HEK293 (cell line): ENCODE measurements at regions not wholly inside any gene's neighbourhood (a gene's known extent, or its start where the extent isn't known, plus 50 kb on each side); places are given as distances from the start of the nearest gene placed in this dataset.

Source experiments
- CTCF ChIA-PET: fragments of 350-600 bp; formaldehyde crosslinking; extraction: SDS; loops from one replicate; lab custom pipeline; 2021; ENCODE audit warnings: antibody characterized with exemption; lab: Yijun Ruan, JAX
- POLR2A ChIA-PET: fragments of 300-600 bp; formaldehyde crosslinking; extraction: SDS; loops from one replicate; lab custom pipeline; 2020; ENCODE audit warnings: antibody characterized with exemption, inconsistent platforms; lab: Yijun Ruan, JAX
- H3K27ac ChIP-seq: fragments of 200-500 bp; sonication (Bioruptor generic); 2 replicates; pipeline ENCODE4 v1.5.1; 2014; ENCODE audit warnings: low read depth, low read length, control low read depth, inconsistent platforms; ENCODE audit errors: extremely low read depth
- H3K36me3 ChIP-seq, 2 experiments: fragments of 200-500 bp in 1 of 2; sonication (Bioruptor generic) in 1 of 2; 1 replicate in 1 of 2; 2 replicates in 1 of 2; pipeline ENCODE4 v1.5.1; 2014 to 2017; ENCODE audit warnings: inconsistent platforms in 2 of 2, low read length in 2 of 2; ENCODE audit not compliant: control insufficient read depth in 2 of 2, insufficient read depth in 1 of 2
- H3K4me1 ChIP-seq: fragments of 200-500 bp; sonication (Bioruptor generic); 2 replicates; pipeline ENCODE4 v1.5.1; 2014; ENCODE audit warnings: mild to moderate bottlenecking, low read length, inconsistent platforms; ENCODE audit not compliant: control insufficient read depth, insufficient read depth
- H3K4me3 ChIP-seq: 2 replicates; pipeline ENCODE4 v1.5.1; 2011; ENCODE audit warnings: low read depth, mild to moderate bottlenecking, control low read depth, low read length, moderate library complexity
- H3K9me3 ChIP-seq: fragments of 200-500 bp; sonication (Bioruptor generic); 2 replicates; pipeline ENCODE4 v1.5.1; 2014; ENCODE audit warnings: low read depth, low read length, inconsistent platforms; ENCODE audit not compliant: control insufficient read depth, insufficient read depth
- KLF17 ChIP-seq: fragments of 450-650 bp; formaldehyde crosslinking; IDR thresholded peaks from 2 replicates; pipeline ENCODE4 v1.5.1; 2016; ENCODE audit warnings: missing biosample characterization, missing genetic modification characterization
- OSR2 ChIP-seq: fragments of 450-650 bp; formaldehyde crosslinking; IDR thresholded peaks from 2 replicates; pipeline ENCODE4 v1.5.1; 2016; ENCODE audit warnings: missing biosample characterization, missing genetic modification characterization
- SETDB1 ChIP-seq: IDR thresholded peaks from one replicate; pipeline ENCODE4 v1.6.1; 2017; ENCODE audit warnings: mild to moderate bottlenecking, low read length, moderate library complexity, mixed read lengths; ENCODE audit not compliant: insufficient read length
- TSHZ1 ChIP-seq: fragments of 450-650 bp; formaldehyde crosslinking; IDR thresholded peaks from 2 replicates; pipeline ENCODE4 v1.5.1; 2016; ENCODE audit warnings: missing biosample characterization, missing genetic modification characterization, borderline replicate concordance
- YY2 ChIP-seq: fragments of 450-650 bp; formaldehyde crosslinking; IDR thresholded peaks from 2 replicates; pipeline ENCODE4 v1.5.1; 2016; ENCODE audit warnings: missing biosample characterization, missing genetic modification characterization
- ZBTB21 ChIP-seq: fragments of 450-650 bp; formaldehyde crosslinking; IDR thresholded peaks from 2 replicates; pipeline ENCODE4 v1.5.1; 2017; ENCODE audit warnings: missing biosample characterization, missing genetic modification characterization
- ZFHX2 ChIP-seq: fragments of 450-650 bp; formaldehyde crosslinking; conservative IDR thresholded peaks from 2 replicates; pipeline ENCODE4 v1.5.1; 2016; ENCODE audit warnings: missing biosample characterization, missing genetic modification characterization
- ZFP3 ChIP-seq: fragments of 450-650 bp; formaldehyde crosslinking; IDR thresholded peaks from 2 replicates; pipeline ENCODE4 v1.5.1; 2016; ENCODE audit warnings: low read depth, missing biosample characterization, missing genetic modification characterization
- ZNF132 ChIP-seq: fragments of 450-650 bp; formaldehyde crosslinking; IDR thresholded peaks from 2 replicates; pipeline ENCODE4 v1.5.1; 2017; ENCODE audit warnings: missing biosample characterization, missing genetic modification characterization, borderline replicate concordance
- ZNF16 ChIP-seq: fragments of 450-650 bp; formaldehyde crosslinking; IDR thresholded peaks from 2 replicates; pipeline ENCODE4 v1.5.1; 2016; ENCODE audit warnings: low read depth, missing biosample characterization, missing genetic modification characterization
- ZNF169 ChIP-seq: fragments of 450-650 bp; formaldehyde crosslinking; IDR thresholded peaks from 2 replicates; pipeline ENCODE4 v1.5.1; 2016; ENCODE audit warnings: missing biosample characterization, missing genetic modification characterization
- ZNF211 ChIP-seq: fragments of 450-650 bp; formaldehyde crosslinking; IDR thresholded peaks from 2 replicates; pipeline ENCODE4 v1.5.1; 2016; ENCODE audit warnings: low read depth, missing biosample characterization, missing genetic modification characterization
- ZNF221 ChIP-seq: fragments of 450-650 bp; formaldehyde crosslinking; IDR thresholded peaks from 2 replicates; pipeline ENCODE4 v1.5.1; 2017; ENCODE audit warnings: missing biosample characterization, missing genetic modification characterization, borderline replicate concordance
- ZNF23 ChIP-seq: fragments of 450-650 bp; formaldehyde crosslinking; IDR thresholded peaks from 2 replicates; pipeline ENCODE4 v1.5.1; 2016; ENCODE audit warnings: missing biosample characterization, missing genetic modification characterization, borderline replicate concordance
- ZNF24 ChIP-seq: fragments of 450-650 bp; formaldehyde crosslinking; IDR thresholded peaks from 2 replicates; pipeline ENCODE4 v1.5.1; 2016; ENCODE audit warnings: missing biosample characterization, missing genetic modification characterization
- ZNF266 ChIP-seq: fragments of 450-650 bp; formaldehyde crosslinking; IDR thresholded peaks from 2 replicates; pipeline ENCODE4 v1.5.1; 2016; ENCODE audit warnings: missing biosample characterization, missing genetic modification characterization, low read depth
- ZNF302 ChIP-seq: fragments of 450-650 bp; formaldehyde crosslinking; IDR thresholded peaks from 2 replicates; pipeline ENCODE4 v1.5.1; 2016; ENCODE audit warnings: missing biosample characterization, missing genetic modification characterization, low read depth
- ZNF341 ChIP-seq: fragments of 450-650 bp; formaldehyde crosslinking; IDR thresholded peaks from 2 replicates; pipeline ENCODE4; 2016; ENCODE audit warnings: low read depth, missing biosample characterization, missing genetic modification characterization
- ZNF501 ChIP-seq: fragments of 450-650 bp; formaldehyde crosslinking; IDR thresholded peaks from 2 replicates; pipeline ENCODE4 v1.5.1; 2016; ENCODE audit warnings: missing biosample characterization, missing genetic modification characterization
- ZNF549 ChIP-seq: fragments of 450-650 bp; IDR thresholded peaks from 2 replicates; pipeline ENCODE4 v1.5.1; 2018; ENCODE audit warnings: missing biosample characterization, missing genetic modification characterization, mild to moderate bottlenecking, inconsistent platforms, moderate library complexity
- ZNF600 ChIP-seq: fragments of 450-650 bp; formaldehyde crosslinking; IDR thresholded peaks from 2 replicates; pipeline ENCODE4 v1.5.1; 2016; ENCODE audit warnings: missing biosample characterization, missing genetic modification characterization
- ZNF621 ChIP-seq: fragments of 450-650 bp; formaldehyde crosslinking; IDR thresholded peaks from 2 replicates; pipeline ENCODE4 v1.5.1; 2017; ENCODE audit warnings: missing biosample characterization, missing genetic modification characterization
- ZNF747 ChIP-seq: fragments of 450-650 bp; formaldehyde crosslinking; IDR thresholded peaks from 2 replicates; pipeline ENCODE4 v1.5.1; 2016; ENCODE audit warnings: missing biosample characterization, missing genetic modification characterization
- ZNF768 ChIP-seq: fragments of 450-650 bp; formaldehyde crosslinking; IDR thresholded peaks from 2 replicates; pipeline ENCODE4 v1.5.1; 2018; ENCODE audit warnings: missing biosample characterization, mild to moderate bottlenecking, missing genetic modification characterization
- ZNF791 ChIP-seq: fragments of 450-650 bp; formaldehyde crosslinking; IDR thresholded peaks from 2 replicates; pipeline ENCODE4 v1.5.1; 2016; ENCODE audit warnings: missing biosample characterization, missing genetic modification characterization
- ZSCAN16 ChIP-seq: fragments of 450-650 bp; formaldehyde crosslinking; IDR thresholded peaks from 2 replicates; pipeline ENCODE4 v1.5.1; 2016; ENCODE audit warnings: missing biosample characterization, missing genetic modification characterization
- ZSCAN23 ChIP-seq: fragments of 450-650 bp; formaldehyde crosslinking; IDR thresholded peaks from 2 replicates; pipeline ENCODE4 v1.5.1; 2016; ENCODE audit warnings: missing biosample characterization, missing genetic modification characterization
- TF ChIP-seq, protein P1 (sequence below): fragments of 450-650 bp; formaldehyde crosslinking; IDR thresholded peaks from 2 replicates; pipeline ENCODE4 v1.5.1; 2016; ENCODE audit warnings: missing biosample characterization, missing genetic modification characterization
- TF ChIP-seq, protein P2 (sequence below): IDR thresholded peaks from 2 replicates; pipeline ENCODE4 v1.6.1; 2011; ENCODE audit warnings: mild to moderate bottlenecking, low read depth, low read length, borderline replicate concordance

- Histone ChIP-seq H3K27ac (no peak overlapping the region), H3K4me3 (no peak overlapping the region), H3K36me3 (no peaks in the 10 kb centered on the region), H3K9me3 (no peaks in the 10 kb centered on the region), H3K4me1 (no peaks in the 10 kb centered on the region)
- ChIA-PET CTCF (no interaction called here), POLR2A (no interaction called here)
- TF ChIP-seq SETDB1 (no peak), ZFHX2 (no peak), ZNF23 (tag by site-specific recombination) (no peak), ZFP3 (tag by site-specific recombination) (no peak), ZNF768 (tag by site-specific recombination) (no peak), ZNF549 (tag by site-specific recombination) (no peak), ZNF211 (no peak), ZNF302 (tag by site-specific recombination) (no peak), ZNF221 (no peak)
Measured at GRCh38 chr1:214934045-214934444, 148.5 kb upstream of the KCNK2 start.

- ChIA-PET POLR2A (no interaction called here), CTCF (no interaction called here)
- TF ChIP-seq ZNF16 (no peak), YY2 (tag by site-specific recombination) (no peak)
- no peak overlapping the region for H3K27ac ChIP-seq
- H3K9me3 ChIP-seq, result no peaks in the 10 kb centered on the region
- no peak overlapping the region for H3K4me3 ChIP-seq
- no peaks in the 10 kb centered on the region for H3K4me1 ChIP-seq
- H3K36me3 ChIP-seq, result no peaks in the 10 kb centered on the region
Measured at GRCh38 chr1:214935258-214935657, 147.3 kb upstream of the KCNK2 start.

- POLR2A ChIA-PET, result no interaction called here
- TF ChIP-seq ZNF132 (tag by site-specific recombination), result no peak
- TF ChIP-seq KLF17 (tag by site-specific recombination), result no peak
- TF ChIP-seq, protein P1, sequence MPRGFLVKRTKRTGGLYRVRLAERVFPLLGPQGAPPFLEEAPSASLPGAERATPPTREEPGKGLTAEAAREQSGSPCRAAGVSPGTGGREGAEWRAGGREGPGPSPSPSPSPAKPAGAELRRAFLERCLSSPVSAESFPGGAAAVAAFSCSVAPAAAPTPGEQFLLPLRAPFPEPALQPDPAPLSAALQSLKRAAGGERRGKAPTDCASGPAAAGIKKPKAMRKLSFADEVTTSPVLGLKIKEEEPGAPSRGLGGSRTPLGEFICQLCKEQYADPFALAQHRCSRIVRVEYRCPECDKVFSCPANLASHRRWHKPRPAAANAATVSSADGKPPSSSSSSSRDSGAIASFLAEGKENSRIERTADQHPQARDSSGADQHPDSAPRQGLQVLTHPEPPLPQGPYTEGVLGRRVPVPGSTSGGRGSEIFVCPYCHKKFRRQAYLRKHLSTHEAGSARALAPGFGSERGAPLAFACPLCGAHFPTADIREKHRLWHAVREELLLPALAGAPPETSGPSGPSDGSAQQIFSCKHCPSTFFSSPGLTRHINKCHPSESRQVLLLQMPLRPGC (tag by site-specific recombination), result no peak
- no peak for TF ChIP-seq ZNF341 (tag by site-specific recombination)
- TF ChIP-seq, protein P2, sequence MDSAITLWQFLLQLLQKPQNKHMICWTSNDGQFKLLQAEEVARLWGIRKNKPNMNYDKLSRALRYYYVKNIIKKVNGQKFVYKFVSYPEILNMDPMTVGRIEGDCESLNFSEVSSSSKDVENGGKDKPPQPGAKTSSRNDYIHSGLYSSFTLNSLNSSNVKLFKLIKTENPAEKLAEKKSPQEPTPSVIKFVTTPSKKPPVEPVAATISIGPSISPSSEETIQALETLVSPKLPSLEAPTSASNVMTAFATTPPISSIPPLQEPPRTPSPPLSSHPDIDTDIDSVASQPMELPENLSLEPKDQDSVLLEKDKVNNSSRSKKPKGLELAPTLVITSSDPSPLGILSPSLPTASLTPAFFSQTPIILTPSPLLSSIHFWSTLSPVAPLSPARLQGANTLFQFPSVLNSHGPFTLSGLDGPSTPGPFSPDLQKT, result no peak
- TF ChIP-seq TSHZ1 (tag by site-specific recombination), result no peak
- TF ChIP-seq ZNF621 (tag by site-specific recombination), result no peak
- TF ChIP-seq OSR2, result no peak
- no peak for TF ChIP-seq ZNF747 (tag by site-specific recombination)
- TF ChIP-seq ZBTB21, result no peak
- TF ChIP-seq ZSCAN16, result no peak
- no peak for TF ChIP-seq ZNF791 (tag by site-specific recombination)
- no peak for TF ChIP-seq ZSCAN23 (tag by site-specific recombination)
- no peak for TF ChIP-seq ZNF266
- TF ChIP-seq ZNF24, result no peak
- no peak for TF ChIP-seq ZNF169 (tag by site-specific recombination)
- TF ChIP-seq ZNF501 (tag by site-specific recombination), result no peak
- no peak for TF ChIP-seq ZNF600 (tag by site-specific recombination)
Measured at GRCh38 chr1:214939180-214939579, 143.4 kb upstream of the KCNK2 start.

More at GRCh38 chr1:214939180-214939579, 143.4 kb upstream of the KCNK2 start:
- no peak overlapping the region for H3K27ac ChIP-seq
- H3K36me3 ChIP-seq, result no peaks in the 10 kb centered on the region
- no peak overlapping the region for H3K4me3 ChIP-seq
- CTCF ChIA-PET, result no interaction called here
- H3K9me3 ChIP-seq, result no peaks in the 10 kb centered on the region
- no peaks in the 10 kb centered on the region for H3K4me1 ChIP-seq
